Ishikawa (cell line): ENCODE measurements at regions not wholly inside any gene's neighbourhood (a gene's known extent, or its start where the extent isn't known, plus 50 kb on each side); places are given as distances from the start of the nearest gene placed in this dataset.

Experiments
- CEBPB ChIP-seq: IDR thresholded peaks from 2 replicates; pipeline ENCODE4 v1.6.1; 2012
- CREB1 ChIP-seq: IDR thresholded peaks from 2 replicates; pipeline ENCODE4 v1.6.1; 2012; ENCODE audit warnings: low read depth
- EGR1 ChIP-seq: IDR thresholded peaks from 2 replicates; pipeline ENCODE4 v1.6.1; 2012
- EP300 ChIP-seq: IDR thresholded peaks from 2 replicates; pipeline ENCODE4 v1.6.1; 2012; ENCODE audit warnings: borderline replicate concordance
- FOXM1 ChIP-seq: IDR thresholded peaks from 2 replicates; pipeline ENCODE4 v1.6.1; 2012; ENCODE audit warnings: low read depth, borderline replicate concordance
- NFIC ChIP-seq: IDR thresholded peaks from 2 replicates; pipeline ENCODE4 v1.6.1; 2012
- RAD21 ChIP-seq: IDR thresholded peaks from 2 replicates; pipeline ENCODE4 v1.6.1; 2012; ENCODE audit warnings: low read depth
- TAF1 ChIP-seq: IDR thresholded peaks from 2 replicates; pipeline ENCODE4 v1.6.1; 2012; ENCODE audit warnings: low read depth, mild to moderate bottlenecking
- TCF12 ChIP-seq: IDR thresholded peaks from 2 replicates; pipeline ENCODE4 v1.6.1; 2012; ENCODE audit warnings: low read depth
- TEAD4 ChIP-seq: IDR thresholded peaks from 2 replicates; pipeline ENCODE4 v1.6.1; 2012
- YY1 ChIP-seq: IDR thresholded peaks from 2 replicates; pipeline ENCODE4 v1.6.1; 2012; ENCODE audit warnings: low read depth
- ZBTB7A ChIP-seq: IDR thresholded peaks from 2 replicates; pipeline ENCODE4 v1.6.1; 2012; ENCODE audit warnings: low read depth
- TF ChIP-seq, protein P1 (sequence below): IDR thresholded peaks from 2 replicates; pipeline ENCODE4 v1.6.1; 2012
- TF ChIP-seq, protein P2 (sequence below): IDR thresholded peaks from 2 replicates; pipeline ENCODE4 v1.6.1; 2012
- TF ChIP-seq, protein P3 (sequence below): IDR thresholded peaks from 2 replicates; pipeline ENCODE4 v1.6.1; 2012; ENCODE audit warnings: low read depth, mild to moderate bottlenecking

DNA sequence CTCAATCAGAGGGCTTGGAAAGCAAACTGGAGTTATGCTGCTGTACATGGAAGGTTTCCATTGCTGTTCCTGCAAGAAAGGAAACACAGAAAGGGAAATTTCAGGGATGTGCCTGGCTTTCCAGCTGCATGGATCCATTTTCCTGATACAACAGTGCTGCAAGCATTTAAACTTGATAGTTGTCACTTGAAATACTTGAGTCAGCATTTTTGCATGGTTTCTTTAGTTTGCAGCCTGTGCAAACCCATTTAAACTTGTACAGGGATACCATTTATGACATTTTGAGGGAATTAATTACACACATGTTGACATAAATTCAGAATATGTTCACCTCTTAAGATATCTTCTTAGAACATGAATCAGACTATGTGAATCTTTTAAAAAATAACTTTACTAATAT lies 131.1 kb upstream of the RASGEF1B start:
- TF ChIP-seq CREB1 (no peak), EP300 (no peak)

DNA sequence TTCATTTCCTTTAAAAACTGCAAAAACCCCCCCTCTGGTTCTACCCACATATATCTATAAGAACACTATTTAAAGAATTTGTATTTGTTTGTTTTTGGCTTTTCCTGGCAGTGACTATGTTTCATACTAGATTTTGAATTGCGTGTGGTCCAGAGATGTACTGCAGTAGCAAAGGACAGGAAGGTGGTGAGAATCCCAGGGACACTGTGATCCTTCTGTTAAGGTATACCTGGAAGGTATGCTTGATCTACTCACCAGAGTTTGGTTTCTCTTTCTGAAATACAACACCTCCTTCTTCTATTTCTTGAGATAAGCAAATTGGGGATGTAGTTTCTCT lies 129.6 kb upstream of the RASGEF1B start:
- TF ChIP-seq ZBTB7A, result no peak
- TF ChIP-seq, protein P1, sequence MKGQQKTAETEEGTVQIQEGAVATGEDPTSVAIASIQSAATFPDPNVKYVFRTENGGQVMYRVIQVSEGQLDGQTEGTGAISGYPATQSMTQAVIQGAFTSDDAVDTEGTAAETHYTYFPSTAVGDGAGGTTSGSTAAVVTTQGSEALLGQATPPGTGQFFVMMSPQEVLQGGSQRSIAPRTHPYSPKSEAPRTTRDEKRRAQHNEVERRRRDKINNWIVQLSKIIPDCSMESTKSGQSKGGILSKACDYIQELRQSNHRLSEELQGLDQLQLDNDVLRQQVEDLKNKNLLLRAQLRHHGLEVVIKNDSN, result no peak
- TF ChIP-seq TAF1, result no peak
- no peak for TF ChIP-seq FOXM1
- TF ChIP-seq NFIC, result no peak
- TF ChIP-seq, protein P2, sequence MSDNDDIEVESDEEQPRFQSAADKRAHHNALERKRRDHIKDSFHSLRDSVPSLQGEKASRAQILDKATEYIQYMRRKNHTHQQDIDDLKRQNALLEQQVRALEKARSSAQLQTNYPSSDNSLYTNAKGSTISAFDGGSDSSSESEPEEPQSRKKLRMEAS, result no peak
- no peak for TF ChIP-seq TCF12
- no peak for TF ChIP-seq EGR1
- no peak for TF ChIP-seq YY1
- no peak for TF ChIP-seq TEAD4
- no peak for TF ChIP-seq CEBPB
- TF ChIP-seq, protein P3, sequence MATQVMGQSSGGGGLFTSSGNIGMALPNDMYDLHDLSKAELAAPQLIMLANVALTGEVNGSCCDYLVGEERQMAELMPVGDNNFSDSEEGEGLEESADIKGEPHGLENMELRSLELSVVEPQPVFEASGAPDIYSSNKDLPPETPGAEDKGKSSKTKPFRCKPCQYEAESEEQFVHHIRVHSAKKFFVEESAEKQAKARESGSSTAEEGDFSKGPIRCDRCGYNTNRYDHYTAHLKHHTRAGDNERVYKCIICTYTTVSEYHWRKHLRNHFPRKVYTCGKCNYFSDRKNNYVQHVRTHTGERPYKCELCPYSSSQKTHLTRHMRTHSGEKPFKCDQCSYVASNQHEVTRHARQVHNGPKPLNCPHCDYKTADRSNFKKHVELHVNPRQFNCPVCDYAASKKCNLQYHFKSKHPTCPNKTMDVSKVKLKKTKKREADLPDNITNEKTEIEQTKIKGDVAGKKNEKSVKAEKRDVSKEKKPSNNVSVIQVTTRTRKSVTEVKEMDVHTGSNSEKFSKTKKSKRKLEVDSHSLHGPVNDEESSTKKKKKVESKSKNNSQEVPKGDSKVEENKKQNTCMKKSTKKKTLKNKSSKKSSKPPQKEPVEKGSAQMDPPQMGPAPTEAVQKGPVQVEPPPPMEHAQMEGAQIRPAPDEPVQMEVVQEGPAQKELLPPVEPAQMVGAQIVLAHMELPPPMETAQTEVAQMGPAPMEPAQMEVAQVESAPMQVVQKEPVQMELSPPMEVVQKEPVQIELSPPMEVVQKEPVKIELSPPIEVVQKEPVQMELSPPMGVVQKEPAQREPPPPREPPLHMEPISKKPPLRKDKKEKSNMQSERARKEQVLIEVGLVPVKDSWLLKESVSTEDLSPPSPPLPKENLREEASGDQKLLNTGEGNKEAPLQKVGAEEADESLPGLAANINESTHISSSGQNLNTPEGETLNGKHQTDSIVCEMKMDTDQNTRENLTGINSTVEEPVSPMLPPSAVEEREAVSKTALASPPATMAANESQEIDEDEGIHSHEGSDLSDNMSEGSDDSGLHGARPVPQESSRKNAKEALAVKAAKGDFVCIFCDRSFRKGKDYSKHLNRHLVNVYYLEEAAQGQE, result no peak
- TF ChIP-seq RAD21, result no peak
- TF ChIP-seq EP300, result no peak
- TF ChIP-seq CREB1, result no peak

DNA sequence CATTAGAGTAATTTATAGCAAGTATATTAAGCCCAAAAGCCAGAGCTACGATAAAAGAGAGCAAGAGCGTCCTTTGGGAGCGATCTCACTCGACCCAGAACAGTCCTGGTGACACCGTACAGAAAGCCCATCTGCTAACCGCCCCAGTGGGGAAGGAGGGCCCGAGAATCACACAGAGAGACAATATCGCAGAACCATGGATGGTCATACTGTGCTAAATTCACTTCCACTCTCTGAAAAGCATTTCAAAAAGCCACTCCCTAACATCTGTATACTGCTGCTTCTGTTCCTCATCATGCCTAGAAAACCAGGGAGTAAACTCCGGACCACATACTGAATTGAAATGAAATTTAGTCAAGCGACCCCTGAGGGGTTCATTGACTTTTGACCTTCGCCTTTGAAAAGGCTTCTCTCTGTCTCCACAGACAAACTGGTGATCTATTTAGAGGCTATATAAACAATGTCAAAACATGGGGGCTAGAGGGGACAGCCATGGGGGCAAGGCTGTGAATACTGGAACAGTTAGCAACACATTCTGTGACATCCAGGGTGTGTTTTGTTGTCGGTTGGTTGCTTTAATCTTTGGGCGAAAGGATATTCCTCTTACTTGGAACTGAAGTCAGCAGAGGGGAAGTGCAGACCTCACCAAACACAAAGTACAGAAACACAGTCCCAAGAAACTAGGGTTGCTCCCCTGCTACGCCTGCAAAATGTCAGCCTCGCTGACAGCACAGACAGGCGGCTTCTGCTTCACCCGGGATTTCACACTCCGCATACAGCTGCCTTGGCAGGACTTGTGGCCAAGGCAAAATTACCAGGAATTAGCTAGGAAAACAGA lies 129.0 kb upstream of the RASGEF1B start:
- TF ChIP-seq YY1, result no peak
- TF ChIP-seq TAF1, result no peak
- no peak for TF ChIP-seq CREB1
- TF ChIP-seq, protein P3, result no peak
- no peak for TF ChIP-seq ZBTB7A
- TF ChIP-seq FOXM1, result no peak
- no peak for TF ChIP-seq EGR1
- no peak for TF ChIP-seq TEAD4

DNA sequence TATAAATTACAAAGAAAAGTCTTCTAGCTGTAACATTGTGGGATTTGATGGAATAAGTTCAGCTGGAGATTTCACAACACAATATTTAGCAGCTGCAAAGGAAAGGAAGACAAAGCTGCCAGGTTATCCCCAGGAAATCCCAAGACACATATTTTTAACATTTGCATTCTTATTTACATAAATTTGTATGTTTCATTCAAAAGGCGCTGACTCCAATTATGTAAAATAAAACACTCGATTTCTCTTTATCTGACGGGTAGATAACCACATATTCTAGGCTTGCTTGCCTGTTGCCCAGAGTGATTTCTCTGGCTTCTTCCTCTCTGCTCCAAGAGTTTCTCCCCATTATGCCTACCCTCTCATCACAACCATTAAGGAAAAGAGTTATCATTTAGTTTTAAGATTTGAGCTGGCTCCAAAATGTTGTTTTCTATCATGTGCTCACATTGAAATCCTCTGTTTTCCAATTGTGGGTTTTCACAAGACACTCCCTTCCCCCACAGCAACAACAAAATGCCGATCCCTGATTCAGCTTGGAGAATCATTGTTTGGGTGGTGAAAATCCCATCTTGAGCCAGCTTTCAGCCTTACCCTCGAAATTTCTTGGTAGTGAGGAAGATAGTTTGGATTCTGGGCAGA lies 128.2 kb upstream of the RASGEF1B start:
- TF ChIP-seq, protein P1, result no peak
- TF ChIP-seq NFIC (no peak), EGR1 (no peak), EP300 (no peak), CEBPB (no peak), TCF12 (no peak), TAF1 (no peak), ZBTB7A (no peak), FOXM1 (no peak)
- TF ChIP-seq, protein P3, result no peak
- TF ChIP-seq, protein P2, result no peak
